ENCODE measurements at regions not wholly inside any gene's neighbourhood (a gene's known extent, or its start where the extent isn't known, plus 50 kb on each side); places are given as distances from the start of the nearest gene placed in this dataset.

DNA sequence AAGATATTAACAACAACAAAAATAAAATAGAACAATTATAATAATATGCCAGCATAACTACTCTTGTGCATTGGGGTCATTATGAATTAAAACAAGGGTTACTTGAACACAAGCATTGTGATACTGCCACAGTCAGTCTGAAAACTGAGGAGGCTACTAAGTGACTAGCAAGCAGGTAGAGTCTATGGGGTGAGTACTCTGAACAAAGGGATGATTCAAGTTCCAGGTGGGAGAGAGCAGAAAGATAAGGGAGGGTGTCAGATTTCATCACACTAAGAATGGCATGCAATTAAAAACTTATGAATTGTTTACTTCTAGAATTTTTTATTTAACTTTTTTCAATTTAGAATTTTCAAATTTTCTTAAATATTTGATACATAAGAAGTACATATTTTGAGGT is 754.4 kb upstream of the GOLIM4 start:
- intact Hi-C loops (cut with micrococcal nuclease), result no loop called here
- Mint-ChIP-seq H3K9me3 (peaks cover 3% of the 10 kb centered on the region), H3K27ac (no peak overlapping the region), H3K27me3 (peaks cover 3% of the 10 kb centered on the region), H3K36me3 (ENCODE audit: low read depth) (no peaks in the 10 kb centered on the region), H3K4me1 (no peaks in the 10 kb centered on the region), H3K4me3 (no peak overlapping the region)
- ChIA-PET POLR2A (no interaction called here), CTCF (no interaction called here)
- DNase-seq (no peak), ATAC-seq (ENCODE audit: low read depth) (no peak)
- TF ChIP-seq CTCF (IDR thresholded peaks at IDR 0.05), result no peak

DNA sequence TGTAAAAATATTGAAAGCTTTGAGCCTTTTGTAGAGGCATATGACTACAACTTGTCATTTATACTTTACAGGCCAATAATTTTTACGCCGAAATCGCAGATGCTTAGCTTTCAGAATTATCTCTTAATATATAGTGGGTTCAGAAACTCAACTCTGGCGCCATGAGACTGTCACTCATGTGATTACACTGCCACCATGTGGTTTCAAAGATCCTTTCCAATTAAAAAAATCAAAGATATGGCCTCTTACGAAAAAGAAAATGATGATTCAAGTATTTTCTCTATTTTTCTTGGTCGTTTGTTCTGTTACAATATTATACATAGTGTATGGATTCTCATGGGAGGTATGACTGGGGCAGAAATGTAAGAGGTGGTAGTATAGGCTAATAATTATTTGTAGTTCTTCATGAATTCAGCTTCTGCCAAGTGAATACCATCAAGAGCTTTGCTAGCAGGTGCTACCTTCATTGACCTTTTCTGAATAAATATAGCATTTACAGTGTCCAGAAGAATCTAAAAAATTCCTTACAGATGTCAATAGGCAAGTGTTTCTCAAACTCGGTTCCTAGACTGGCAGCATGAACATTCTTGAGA is 751.7 kb upstream of the GOLIM4 start:
- ATAC-seq (ENCODE audit: low read depth), result no peak

GRCh38 chr3:168844894-168845482 is 749.3 kb upstream of the GOLIM4 start:
- no peak for DNase-seq
- H3K9me3 Mint-ChIP-seq, result no peaks in the 10 kb centered on the region
- intact Hi-C loops (cut with micrococcal nuclease), result no loop called here

More for the DNA sequence above, 751.7 kb upstream of the GOLIM4 start:
- H3K27me3 Mint-ChIP-seq, result peaks cover 3% of the 10 kb centered on the region
- intact Hi-C loops (cut with micrococcal nuclease), result loop anchor here (1.0 kb wide), 1 partner anchor 800 kb away; no protein-coding TSS in a partner anchor
- H3K4me1 Mint-ChIP-seq, result no peaks in the 10 kb centered on the region
- no peak overlapping the region for H3K27ac Mint-ChIP-seq
- ChIA-PET POLR2A (no interaction called here), CTCF (interaction anchor here (1.2 to 1.7 kb wide), 4 partner anchors 18 to 802 kb away, joined by 3 to 13 read pairs (median 4); no protein-coding TSS in a partner anchor)
- no peak for TF ChIP-seq CTCF (IDR thresholded peaks at IDR 0.05)
- peaks cover 3% of the 10 kb centered on the region for H3K9me3 Mint-ChIP-seq
- no peaks in the 10 kb centered on the region for H3K36me3 Mint-ChIP-seq (ENCODE audit: low read depth)
- no peak for DNase-seq
- no peak overlapping the region for H3K4me3 Mint-ChIP-seq

GRCh38 chr3:168844472-168844871 is 748.7 kb upstream of the GOLIM4 start:
- ChIA-PET CTCF (no interaction called here), POLR2A (no interaction called here)
- Mint-ChIP-seq H3K4me3 (no peak overlapping the region), H3K4me1 (no peaks in the 10 kb centered on the region), H3K27ac (no peak overlapping the region), H3K27me3 (peaks cover 3% of the 10 kb centered on the region), H3K36me3 (ENCODE audit: low read depth) (no peaks in the 10 kb centered on the region), H3K9me3 (no peaks in the 10 kb centered on the region)
- intact Hi-C loops (cut with micrococcal nuclease), result no loop called here
- DNase-seq (no peak), ATAC-seq (ENCODE audit: low read depth) (no peak)
- TF ChIP-seq CTCF (IDR thresholded peaks at IDR 0.05), result no peak

More at GRCh38 chr3:168844894-168845482, 749.3 kb upstream of the GOLIM4 start:
- no peak for TF ChIP-seq CTCF (IDR thresholded peaks at IDR 0.05)
- no peak for ATAC-seq (ENCODE audit: low read depth)
- no peaks in the 10 kb centered on the region for H3K4me1 Mint-ChIP-seq
- no peaks in the 10 kb centered on the region for H3K36me3 Mint-ChIP-seq (ENCODE audit: low read depth)
- CTCF ChIA-PET, result no interaction called here
- no peak overlapping the region for H3K27ac Mint-ChIP-seq
- H3K4me3 Mint-ChIP-seq, result no peak overlapping the region
- H3K27me3 Mint-ChIP-seq, result peaks cover 3% of the 10 kb centered on the region
- POLR2A ChIA-PET, result no interaction called here

GRCh38 chr3:168843481-168843880 is 747.8 kb upstream of the GOLIM4 start:
- Mint-ChIP-seq H3K4me3 (no peak overlapping the region), H3K9me3 (no peaks in the 10 kb centered on the region), H3K27me3 (peaks cover 3% of the 10 kb centered on the region), H3K4me1 (no peaks in the 10 kb centered on the region), H3K36me3 (ENCODE audit: low read depth) (no peaks in the 10 kb centered on the region), H3K27ac (no peak overlapping the region)
- DNase-seq (no peak), ATAC-seq (ENCODE audit: low read depth) (no peak)
- POLR2A ChIA-PET, result no interaction called here
- CTCF ChIA-PET, result no interaction called here
- TF ChIP-seq CTCF (IDR thresholded peaks at IDR 0.05), result no peak
- intact Hi-C loops (cut with micrococcal nuclease), result no loop called here
